Activated naive CD8-positive, alpha-beta T cell treated with anti-CD3 and anti-CD28 coated beads, Interleukin-2, amount 50 U/mL, for 24 hours (primary cell): ENCODE measurements at regions not wholly inside any gene's neighbourhood (a gene's known extent, or its start where the extent isn't known, plus 50 kb on each side); places are given as distances from the start of the nearest gene placed in this dataset.

ENCODE experiments used
- ATAC-seq: fragments of 150-1000 bp; cut with Tn5 transposase; one replicate; pipeline ENCODE4 v1.10.0; 2021
- DNase-seq: peaks from one replicate; pipeline ENCODE4 v3.0.0; 2021
- H3K27ac Mint-ChIP-seq: one replicate; pipeline ENCODE4 v1.8.0; 2021; ENCODE audit warnings: mild to moderate bottlenecking, mixed read lengths
- H3K27me3 Mint-ChIP-seq: one replicate; pipeline ENCODE4 v1.8.0; 2021; ENCODE audit warnings: mixed read lengths
- H3K36me3 Mint-ChIP-seq: one replicate; pipeline ENCODE4 v1.8.0; 2021; ENCODE audit warnings: low read depth, mixed read lengths
- H3K4me1 Mint-ChIP-seq: one replicate; pipeline ENCODE4 v1.8.0; 2021; ENCODE audit warnings: mixed read lengths
- H3K4me3 Mint-ChIP-seq: one replicate; pipeline ENCODE4 v1.8.0; 2021; ENCODE audit warnings: mild to moderate bottlenecking, moderate library complexity, mixed read lengths
- H3K9me3 Mint-ChIP-seq: one replicate; pipeline ENCODE4 v1.8.0; 2021; ENCODE audit warnings: mixed read lengths

- Mint-ChIP-seq H3K27me3 (no peaks in the 10 kb centered on the region), H3K36me3 (no peaks in the 10 kb centered on the region), H3K9me3 (no peaks in the 10 kb centered on the region), H3K4me3 (no peak overlapping the region), H3K4me1 (peaks cover 8% of the 10 kb centered on the region), H3K27ac (no peak overlapping the region)
- ATAC-seq (no peak), DNase-seq (no peak)
These were observed 379.4 kb upstream of the TNRC6C start for GRCh38 chr17:77579131-77579530.

- no peaks in the 10 kb centered on the region for H3K9me3 Mint-ChIP-seq
These were observed 378.8 kb upstream of the TNRC6C start for GRCh38 chr17:77579682-77580081.

GRCh38 chr17:77580531-77581270, 377.8 kb upstream of the TNRC6C start:
- Mint-ChIP-seq H3K4me1 (peaks cover 8% of the 10 kb centered on the region), H3K36me3 (no peaks in the 10 kb centered on the region), H3K4me3 (no peak overlapping the region), H3K27ac (no peak overlapping the region), H3K9me3 (no peaks in the 10 kb centered on the region), H3K27me3 (no peaks in the 10 kb centered on the region)
- no peak for DNase-seq
- ATAC-seq: no peak

More at GRCh38 chr17:77579682-77580081, 378.8 kb upstream of the TNRC6C start:
- DNase-seq (no peak), ATAC-seq (no peak)
- Mint-ChIP-seq H3K4me1 (peaks cover 8% of the 10 kb centered on the region), H3K27ac (no peak overlapping the region), H3K36me3 (no peaks in the 10 kb centered on the region), H3K4me3 (no peak overlapping the region), H3K27me3 (no peaks in the 10 kb centered on the region)

GRCh38 chr17:77581480-77581879, 377.0 kb upstream of the TNRC6C start:
- no peaks in the 10 kb centered on the region for H3K36me3 Mint-ChIP-seq
- no peak overlapping the region for H3K27ac Mint-ChIP-seq
- H3K4me3 Mint-ChIP-seq: no peak overlapping the region
- H3K27me3 Mint-ChIP-seq: no peaks in the 10 kb centered on the region
- no peak for DNase-seq
- peaks cover 8% of the 10 kb centered on the region for H3K4me1 Mint-ChIP-seq
- H3K9me3 Mint-ChIP-seq: peaks cover 1% of the 10 kb centered on the region
- no peak for ATAC-seq

GRCh38 chr17:77585142-77585860, 373.2 kb upstream of the TNRC6C start:
- no peaks in the 10 kb centered on the region for H3K36me3 Mint-ChIP-seq
- H3K9me3 Mint-ChIP-seq: peaks cover 15% of the 10 kb centered on the region
- H3K27me3 Mint-ChIP-seq: no peaks in the 10 kb centered on the region
- DNase-seq (no peak), ATAC-seq (no peak)
- no peak overlapping the region for H3K27ac Mint-ChIP-seq
- no peaks in the 10 kb centered on the region for H3K4me1 Mint-ChIP-seq
- H3K4me3 Mint-ChIP-seq: no peak overlapping the region

GRCh38 chr17:77590951-77591735, 367.4 kb upstream of the TNRC6C start:
- Mint-ChIP-seq H3K4me3 (no peak overlapping the region), H3K27me3 (no peaks in the 10 kb centered on the region)

GRCh38 chr17:77592106-77592865, 366.2 kb upstream of the TNRC6C start:
- Mint-ChIP-seq H3K27ac (no peak overlapping the region), H3K4me1 (peaks cover 10% of the 10 kb centered on the region), H3K9me3 (peaks cover 6% of the 10 kb centered on the region), H3K27me3 (no peaks in the 10 kb centered on the region), H3K4me3 (no peak overlapping the region), H3K36me3 (no peaks in the 10 kb centered on the region)
- ATAC-seq (no peak), DNase-seq (no peak)

More at GRCh38 chr17:77590951-77591735, 367.4 kb upstream of the TNRC6C start:
- H3K9me3 Mint-ChIP-seq: peaks cover 15% of the 10 kb centered on the region
- H3K4me1 Mint-ChIP-seq: peaks cover 10% of the 10 kb centered on the region
- no peak overlapping the region for H3K27ac Mint-ChIP-seq
- no peaks in the 10 kb centered on the region for H3K36me3 Mint-ChIP-seq
- ATAC-seq (no peak), DNase-seq (no peak)

GRCh38 chr17:77593081-77593480, 365.4 kb upstream of the TNRC6C start:
- H3K4me3 Mint-ChIP-seq: no peak overlapping the region
- H3K4me1 Mint-ChIP-seq: peaks cover 10% of the 10 kb centered on the region
- no peak for ATAC-seq
- H3K9me3 Mint-ChIP-seq: no peaks in the 10 kb centered on the region
- no peak for DNase-seq
- no peaks in the 10 kb centered on the region for H3K36me3 Mint-ChIP-seq
- no peak overlapping the region for H3K27ac Mint-ChIP-seq
- H3K27me3 Mint-ChIP-seq: peaks cover 1% of the 10 kb centered on the region

GRCh38 chr17:77594416-77595209, 363.9 kb upstream of the TNRC6C start:
- H3K4me3 Mint-ChIP-seq: no peak overlapping the region

GRCh38 chr17:77596491-77597417, 361.7 kb upstream of the TNRC6C start:
- peaks cover 3% of the 10 kb centered on the region for H3K27me3 Mint-ChIP-seq
- no peak overlapping the region for H3K27ac Mint-ChIP-seq
- peaks cover 10% of the 10 kb centered on the region for H3K4me1 Mint-ChIP-seq
- ATAC-seq: no peak
- H3K9me3 Mint-ChIP-seq: no peaks in the 10 kb centered on the region
- H3K4me3 Mint-ChIP-seq: no peak overlapping the region
- no peak for DNase-seq
- no peaks in the 10 kb centered on the region for H3K36me3 Mint-ChIP-seq

More at GRCh38 chr17:77594416-77595209, 363.9 kb upstream of the TNRC6C start:
- peaks cover 3% of the 10 kb centered on the region for H3K27me3 Mint-ChIP-seq
- no peak overlapping the region for H3K27ac Mint-ChIP-seq
- H3K4me1 Mint-ChIP-seq: peaks cover 10% of the 10 kb centered on the region
- peak; percentile 73 for ATAC-seq
- H3K36me3 Mint-ChIP-seq: no peaks in the 10 kb centered on the region
- peak; percentile 35 for DNase-seq
- H3K9me3 Mint-ChIP-seq: no peaks in the 10 kb centered on the region

- ATAC-seq (no peak), DNase-seq (no peak)
- Mint-ChIP-seq H3K36me3 (no peaks in the 10 kb centered on the region), H3K4me1 (peaks cover 10% of the 10 kb centered on the region), H3K27me3 (peaks cover 3% of the 10 kb centered on the region), H3K27ac (no peak overlapping the region), H3K4me3 (no peak overlapping the region), H3K9me3 (no peaks in the 10 kb centered on the region)
These were observed 360.9 kb upstream of the TNRC6C start for GRCh38 chr17:77597418-77598240.

GRCh38 chr17:77598241-77598620, 360.3 kb upstream of the TNRC6C start:
- ATAC-seq (no peak), DNase-seq (no peak)
- Mint-ChIP-seq H3K4me1 (peaks cover 10% of the 10 kb centered on the region), H3K36me3 (no peaks in the 10 kb centered on the region), H3K27ac (no peak overlapping the region), H3K4me3 (no peak overlapping the region), H3K9me3 (no peaks in the 10 kb centered on the region), H3K27me3 (peaks cover 3% of the 10 kb centered on the region)
